Activated T-cell treated with anti-CD3 and anti-CD28 coated beads, Interleukin-2, amount 50 U/mL, for 72 hours (primary cell): ENCODE measurements at regions not wholly inside any gene's neighbourhood (a gene's known extent, or its start where the extent isn't known, plus 50 kb on each side); places are given as distances from the start of the nearest gene placed in this dataset.

Source experiments
- ATAC-seq, 2 donors: fragments of 150-1000 bp; cut with Tn5 transposase; replicated peaks in 1 of 2; 2 replicates each; pipeline ENCODE4 v1.10.0; 2021; ENCODE audit warnings: moderate library complexity in 2 of 2, mild to moderate bottlenecking in 1 of 2
- DNase-seq, 2 donors: peaks; one replicate each; pipeline ENCODE4 v3.0.0; 2021 to 2022; ENCODE audit warnings: mixed read lengths in 1 of 2
- H3K27ac Mint-ChIP-seq: one replicate; pipeline ENCODE4 v1.8.0; 2022; ENCODE audit warnings: mild to moderate bottlenecking, moderate library complexity, mixed read lengths
- H3K27me3 Mint-ChIP-seq: one replicate; pipeline ENCODE4 v1.8.0; 2022; ENCODE audit warnings: low read depth, mixed read lengths
- H3K36me3 Mint-ChIP-seq, 2 donors: one replicate each; pipeline ENCODE4 v1.8.0; 2022; ENCODE audit warnings: mixed read lengths in 2 of 2, mild to moderate bottlenecking in 1 of 2; ENCODE audit not compliant: insufficient read depth in 2 of 2
- H3K4me1 Mint-ChIP-seq: one replicate; pipeline ENCODE4 v1.8.0; 2022; ENCODE audit warnings: low read depth, mixed read lengths
- H3K4me3 Mint-ChIP-seq, 2 donors: one replicate each; pipeline ENCODE4 v1.8.0; 2022; ENCODE audit warnings: mild to moderate bottlenecking in 2 of 2, mixed read lengths in 2 of 2, moderate library complexity in 2 of 2
- H3K9me3 Mint-ChIP-seq, 2 donors: one replicate each; pipeline ENCODE4 v1.8.0; 2022; ENCODE audit warnings: mixed read lengths in 2 of 2

- no peaks in the 10 kb centered on the region for H3K9me3 Mint-ChIP-seq
- H3K4me1 Mint-ChIP-seq, result peaks cover 31% of the 10 kb centered on the region
- DNase-seq, result no peak
- no peak overlapping the region for H3K27ac Mint-ChIP-seq
- no peak overlapping the region for H3K4me3 Mint-ChIP-seq
- no peak for ATAC-seq
- no peaks in the 10 kb centered on the region for H3K36me3 Mint-ChIP-seq
- peaks cover 30% of the 10 kb centered on the region for H3K27me3 Mint-ChIP-seq
These were observed 318.3 kb upstream of the TNRC6C start for GRCh38 chr17:77640252-77640651.

GRCh38 chr17:77640916-77641605 is 317.4 kb upstream of the TNRC6C start:
- no peak for ATAC-seq
- Mint-ChIP-seq H3K27ac (no peak overlapping the region), H3K4me3 (no peak overlapping the region), H3K27me3 (peaks cover 30% of the 10 kb centered on the region), H3K36me3 (no peaks in the 10 kb centered on the region), H3K9me3 (no peaks in the 10 kb centered on the region), H3K4me1 (peaks cover 29% of the 10 kb centered on the region)
- no peak for DNase-seq

- peaks cover 33% of the 10 kb centered on the region for H3K4me1 Mint-ChIP-seq
- H3K4me3 Mint-ChIP-seq, result no peak overlapping the region
- H3K27ac Mint-ChIP-seq, result no peak overlapping the region
These were observed 316.8 kb upstream of the TNRC6C start for GRCh38 chr17:77641718-77642117.

DNA sequence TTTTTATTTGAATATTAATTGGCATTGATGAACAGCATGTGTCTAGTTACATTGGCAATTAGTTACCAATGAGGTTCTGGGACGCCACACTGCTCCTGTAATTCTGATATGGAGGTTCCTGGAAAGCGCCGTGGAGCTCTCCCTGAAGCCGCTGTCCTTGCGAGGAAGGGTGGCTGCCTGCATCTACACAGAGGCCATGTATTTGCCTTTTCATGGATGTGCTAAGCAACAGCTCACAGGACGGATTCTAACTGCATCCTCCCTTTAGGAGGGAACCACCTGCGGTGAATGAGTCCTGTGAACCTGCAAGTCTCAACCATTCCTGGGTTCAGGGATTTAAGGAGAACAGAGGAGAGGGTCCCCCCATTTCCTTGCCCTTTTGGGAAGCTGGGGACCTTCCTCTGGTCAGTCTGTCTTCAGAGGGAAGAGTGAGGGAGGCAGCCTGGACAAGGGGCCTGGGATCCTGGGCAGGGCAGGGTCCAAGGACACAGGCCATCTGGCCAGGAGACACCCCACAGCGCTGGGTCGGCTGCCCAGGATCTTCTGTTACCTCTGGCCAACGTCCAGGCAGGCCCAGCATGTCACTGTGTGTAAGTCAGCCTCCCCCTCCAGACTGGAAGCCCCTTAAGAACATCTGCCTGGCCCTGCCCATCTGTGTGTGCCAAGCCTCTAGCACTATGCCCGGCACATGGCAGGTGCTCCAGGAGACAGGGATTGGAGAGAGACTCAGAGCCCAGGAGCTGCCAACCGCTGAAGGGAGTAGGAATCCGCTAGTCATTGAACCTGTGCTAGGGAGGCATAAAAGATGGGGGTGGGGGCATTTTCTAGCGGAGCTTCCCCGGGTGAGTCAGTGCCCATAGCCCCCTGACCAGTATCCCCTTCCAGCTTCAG is 314.1 kb upstream of the TNRC6C start:
- no peak for DNase-seq
- peak overlapping the region; percentile 13 for H3K27ac Mint-ChIP-seq
- peak overlapping the region; percentile 87 to 90 for H3K4me3 Mint-ChIP-seq
- peak; percentile 5 to 9 for ATAC-seq
- peaks cover 39% of the 10 kb centered on the region for H3K4me1 Mint-ChIP-seq
- peaks cover 25% of the 10 kb centered on the region for H3K27me3 Mint-ChIP-seq
- H3K36me3 Mint-ChIP-seq, result peaks cover 0 to 3% of the 10 kb centered on the region in 2 donors
- H3K9me3 Mint-ChIP-seq, result peaks cover 0 to 5% of the 10 kb centered on the region in 2 donors

More at GRCh38 chr17:77641718-77642117, 316.8 kb upstream of the TNRC6C start:
- peaks cover 30% of the 10 kb centered on the region for H3K27me3 Mint-ChIP-seq
- DNase-seq, result no peak
- H3K36me3 Mint-ChIP-seq, result no peaks in the 10 kb centered on the region
- H3K9me3 Mint-ChIP-seq, result no peaks in the 10 kb centered on the region
- no peak for ATAC-seq

- DNase-seq (peak; percentile 78 to 81), ATAC-seq (peak; percentile 92 to 94)
- Mint-ChIP-seq H3K27ac (peak overlapping the region; percentile 84), H3K36me3 (peaks cover 0 to 3% of the 10 kb centered on the region in 2 donors), H3K27me3 (peaks cover 16% of the 10 kb centered on the region), H3K9me3 (peaks cover 0 to 5% of the 10 kb centered on the region in 2 donors), H3K4me3 (peak overlapping the region; percentile 87 to 90), H3K4me1 (peaks cover 38% of the 10 kb centered on the region)
These were observed 313.1 kb upstream of the TNRC6C start for GRCh38 chr17:77645072-77646045.

- ATAC-seq, result no peak
- peaks cover 40% of the 10 kb centered on the region for H3K4me1 Mint-ChIP-seq
These were observed 312.5 kb upstream of the TNRC6C start for GRCh38 chr17:77646046-77646430.

DNA sequence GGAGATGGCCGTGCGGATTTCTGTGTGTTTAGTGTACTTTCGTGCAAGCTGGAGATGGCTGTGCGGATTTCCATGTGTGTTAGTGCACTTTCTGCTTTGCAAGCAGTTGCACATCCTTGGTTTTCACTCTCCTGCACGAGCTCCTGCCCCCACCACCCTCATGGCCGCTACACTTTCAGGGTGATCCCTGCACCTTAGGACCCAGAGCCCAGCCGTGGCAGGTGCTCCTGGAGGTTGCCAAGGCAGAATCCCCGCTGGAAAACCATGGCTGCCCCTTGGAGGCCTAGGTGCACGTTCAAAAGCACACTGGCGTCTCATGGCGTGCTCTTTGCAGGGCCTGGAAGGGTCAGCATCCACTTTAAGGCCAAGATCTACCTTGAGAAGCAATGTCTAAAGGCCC is 311.0 kb upstream of the TNRC6C start:
- no peak for ATAC-seq
- H3K4me3 Mint-ChIP-seq, result no peak overlapping the region
- peaks cover 0 to 3% of the 10 kb centered on the region in 2 donors for H3K36me3 Mint-ChIP-seq
- no peak overlapping the region for H3K27ac Mint-ChIP-seq
- H3K27me3 Mint-ChIP-seq, result no peaks in the 10 kb centered on the region
- peaks cover 40% of the 10 kb centered on the region for H3K4me1 Mint-ChIP-seq
- H3K9me3 Mint-ChIP-seq, result peaks cover 0 to 5% of the 10 kb centered on the region in 2 donors
- no peak for DNase-seq

More at GRCh38 chr17:77646046-77646430, 312.5 kb upstream of the TNRC6C start:
- peaks cover 0 to 3% of the 10 kb centered on the region in 2 donors for H3K36me3 Mint-ChIP-seq
- no peak for DNase-seq
- H3K4me3 Mint-ChIP-seq, result peak overlapping the region; percentile 87 to 90
- H3K9me3 Mint-ChIP-seq, result peaks cover 0 to 5% of the 10 kb centered on the region in 2 donors
- H3K27ac Mint-ChIP-seq, result peak overlapping the region; percentile 84
- peaks cover 9% of the 10 kb centered on the region for H3K27me3 Mint-ChIP-seq

DNA sequence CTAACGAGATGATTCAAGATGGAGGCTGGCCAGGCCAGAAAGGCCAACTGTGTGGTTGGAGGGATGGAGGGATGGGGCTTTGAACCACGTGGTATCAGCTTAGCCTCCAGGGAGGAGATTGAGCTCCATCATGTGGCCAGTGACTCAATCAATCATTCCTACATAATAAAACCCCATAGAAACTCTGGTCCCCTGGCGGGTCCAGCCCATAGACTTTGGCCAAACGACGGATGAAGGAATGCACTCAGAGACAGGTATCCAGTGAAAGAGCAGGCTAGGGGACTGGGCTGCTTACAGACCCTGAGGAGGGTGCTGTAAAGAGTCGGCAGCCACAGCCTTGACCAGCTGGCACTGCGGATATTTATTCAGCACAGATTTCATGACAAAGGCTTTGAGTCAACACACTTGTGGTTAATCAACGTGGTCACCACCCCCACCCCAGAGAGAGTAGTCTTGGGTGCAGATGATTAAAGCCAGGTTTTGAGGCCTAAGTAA is 308.7 kb upstream of the TNRC6C start:
- Mint-ChIP-seq H3K27me3 (no peaks in the 10 kb centered on the region), H3K36me3 (peaks cover 0 to 3% of the 10 kb centered on the region in 2 donors), H3K27ac (no peak overlapping the region), H3K4me1 (peaks cover 35% of the 10 kb centered on the region), H3K4me3 (no peak overlapping the region), H3K9me3 (peaks cover 0 to 5% of the 10 kb centered on the region in 2 donors)
- ATAC-seq, result no peak
- DNase-seq, result no peak

DNA sequence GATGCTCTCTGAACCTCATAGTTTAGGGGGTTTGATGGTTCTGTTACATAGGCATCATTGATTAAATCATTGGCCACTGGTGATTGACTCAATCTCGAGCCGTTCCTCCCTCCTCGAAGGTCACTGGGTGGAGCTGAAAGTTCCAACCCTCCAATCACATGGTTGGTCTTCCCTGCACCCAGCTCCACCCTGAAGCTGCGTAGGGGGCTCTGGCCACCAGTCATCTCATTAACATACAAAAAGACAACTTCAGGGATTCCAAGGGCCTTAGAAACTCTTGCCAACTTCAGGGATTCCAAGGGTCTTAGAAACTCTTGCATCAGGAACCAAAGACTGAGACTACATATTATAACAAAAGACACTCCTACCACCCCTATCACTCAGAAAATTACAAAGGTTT is 306.5 kb upstream of the TNRC6C start:
- H3K4me1 Mint-ChIP-seq, result peaks cover 21% of the 10 kb centered on the region
- H3K4me3 Mint-ChIP-seq, result no peak overlapping the region
- H3K9me3 Mint-ChIP-seq, result peaks cover 0 to 5% of the 10 kb centered on the region in 2 donors
- H3K27ac Mint-ChIP-seq, result no peak overlapping the region
- peaks cover 0 to 3% of the 10 kb centered on the region in 2 donors for H3K36me3 Mint-ChIP-seq
- DNase-seq (no peak), ATAC-seq (no peak)
- no peaks in the 10 kb centered on the region for H3K27me3 Mint-ChIP-seq

- peaks cover 4% of the 10 kb centered on the region in 2 donors for H3K36me3 Mint-ChIP-seq
- ATAC-seq, result no peak
- DNase-seq, result no peak
- no peak overlapping the region for H3K27ac Mint-ChIP-seq
- H3K4me1 Mint-ChIP-seq, result peaks cover 16% of the 10 kb centered on the region
- H3K9me3 Mint-ChIP-seq, result peaks cover 2% of the 10 kb centered on the region in 2 donors
- no peaks in the 10 kb centered on the region for H3K27me3 Mint-ChIP-seq
- no peak overlapping the region for H3K4me3 Mint-ChIP-seq
These were observed 304.2 kb upstream of the TNRC6C start for GRCh38 chr17:77654296-77654695.

GRCh38 chr17:77654850-77655249 is 303.7 kb upstream of the TNRC6C start:
- no peak overlapping the region for H3K4me3 Mint-ChIP-seq
- no peak for DNase-seq
- H3K36me3 Mint-ChIP-seq, result peaks cover 4% of the 10 kb centered on the region in 2 donors
- no peak for ATAC-seq
- peaks cover 1 to 2% of the 10 kb centered on the region in 2 donors for H3K9me3 Mint-ChIP-seq
- peaks cover 11% of the 10 kb centered on the region for H3K4me1 Mint-ChIP-seq
- no peaks in the 10 kb centered on the region for H3K27me3 Mint-ChIP-seq
- no peak overlapping the region for H3K27ac Mint-ChIP-seq

DNA sequence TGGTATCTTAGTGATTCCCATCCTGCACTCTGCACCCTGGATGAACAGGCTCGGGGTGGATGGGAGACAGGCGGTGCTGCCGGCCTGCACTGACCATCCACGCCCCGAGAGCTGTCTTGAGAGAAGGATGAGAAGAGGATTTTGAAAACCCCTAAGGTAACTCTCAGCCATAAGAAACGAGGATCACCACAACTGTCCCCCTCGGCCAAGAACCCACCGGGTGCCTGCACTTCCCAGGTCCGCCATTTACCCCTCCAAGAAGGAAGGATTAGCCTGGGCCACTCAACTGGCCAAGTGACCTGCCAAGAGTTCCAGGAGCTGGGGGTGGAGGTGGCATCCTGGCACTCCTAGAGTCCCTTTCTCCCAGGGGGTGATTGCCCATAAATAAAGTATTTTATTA is 302.4 kb upstream of the TNRC6C start:
- no peaks in the 10 kb centered on the region for H3K27me3 Mint-ChIP-seq
- ATAC-seq (no peak), DNase-seq (no peak)

More for the DNA sequence above, 302.4 kb upstream of the TNRC6C start:
- Mint-ChIP-seq H3K36me3 (peaks cover 4 to 6% of the 10 kb centered on the region in 2 donors), H3K27ac (no peak overlapping the region), H3K9me3 (peaks cover 1 to 2% of the 10 kb centered on the region in 2 donors), H3K4me3 (no peak overlapping the region), H3K4me1 (peaks cover 10% of the 10 kb centered on the region)
